Effector CD8-positive, alpha-beta T cell (primary cell): ENCODE measurements at regions not wholly inside any gene's neighbourhood (a gene's known extent, or its start where the extent isn't known, plus 50 kb on each side); places are given as distances from the start of the nearest gene placed in this dataset.

ENCODE experiments used
- DNase-seq: peaks from one replicate; lab custom pipeline; 2025; lab: John Stamatoyannopoulos, UW

DNA sequence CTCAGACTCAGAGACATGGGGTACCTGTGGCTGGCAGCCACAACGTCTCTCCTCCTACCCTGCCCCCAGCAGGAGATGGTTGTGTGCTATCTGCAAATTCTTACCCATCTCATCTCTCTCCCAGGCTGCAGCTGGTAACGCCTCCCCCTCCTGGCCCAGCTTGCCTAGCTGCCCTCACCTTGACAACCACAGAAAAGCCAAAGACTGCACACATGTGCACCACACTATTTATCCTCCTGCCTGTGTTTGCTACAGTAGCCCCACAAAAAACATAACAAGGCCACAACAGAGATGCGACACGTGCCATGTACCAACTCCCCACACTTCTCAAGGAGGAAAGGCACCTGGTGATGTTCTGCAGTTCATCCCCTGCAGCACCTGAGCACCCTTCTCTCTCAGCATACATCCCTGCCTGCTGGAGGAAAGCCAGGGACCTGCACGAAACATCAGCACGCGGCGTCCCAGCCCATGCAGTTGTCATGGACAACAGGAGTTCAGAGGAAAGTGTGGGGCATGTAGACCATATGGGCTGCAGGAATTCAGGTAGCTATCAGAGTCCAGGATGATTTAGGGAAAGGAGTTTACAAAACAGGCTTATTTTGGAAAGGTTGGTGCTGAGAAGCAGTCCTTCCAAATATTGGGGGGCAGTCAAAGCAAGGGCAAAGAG, 168.7 kb downstream of the C5orf15 start:
- no peak for DNase-seq

DNA sequence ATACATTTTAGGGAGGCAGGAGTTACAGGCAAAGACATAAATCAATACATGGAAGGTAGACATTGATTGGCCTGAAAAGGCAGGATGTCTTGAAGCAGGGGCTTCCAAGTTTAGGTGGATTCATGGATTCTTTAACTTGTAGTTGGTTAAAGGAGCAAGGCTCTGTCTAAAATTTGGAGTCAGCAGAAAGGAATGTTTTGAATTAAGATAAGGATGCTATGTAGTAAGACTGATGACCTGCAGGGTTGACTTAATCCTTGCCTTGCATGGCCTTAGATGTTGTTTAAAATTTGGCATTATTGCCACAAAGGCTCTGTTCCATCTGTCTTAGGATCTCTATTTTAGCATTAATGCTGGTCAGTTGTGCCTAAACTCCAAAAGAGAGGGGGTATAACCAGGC, 171.3 kb downstream of the C5orf15 start:
- no peak for DNase-seq

DNA sequence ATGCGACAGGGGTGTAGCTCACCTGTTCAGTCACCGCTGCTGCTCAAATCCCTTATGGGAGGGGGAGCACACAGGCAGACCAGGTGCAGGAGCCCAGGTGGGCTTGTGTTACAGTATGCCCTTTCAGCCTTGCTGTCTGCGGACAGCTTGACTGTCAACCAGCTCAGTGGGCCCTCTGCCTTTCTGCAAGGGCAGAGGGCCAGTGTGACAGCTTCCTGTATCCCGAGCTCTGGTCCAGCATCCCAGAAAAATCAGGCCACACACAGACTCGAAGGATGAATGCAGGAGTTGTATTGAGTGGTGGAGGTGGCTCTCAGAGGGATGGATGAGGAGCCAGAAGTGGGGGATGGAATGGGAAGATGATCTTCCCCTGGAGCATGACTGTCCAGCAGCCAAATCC, 172.2 kb downstream of the C5orf15 start:
- no peak for DNase-seq

GRCh38 chr5:133794771-133795415, 173.5 kb downstream of the C5orf15 start:
- no peak for DNase-seq

GRCh38 chr5:133793756-133794465, 174.5 kb downstream of the C5orf15 start:
- no peak for DNase-seq

GRCh38 chr5:133792655-133793054, 175.8 kb downstream of the C5orf15 start:
- no peak for DNase-seq

DNA sequence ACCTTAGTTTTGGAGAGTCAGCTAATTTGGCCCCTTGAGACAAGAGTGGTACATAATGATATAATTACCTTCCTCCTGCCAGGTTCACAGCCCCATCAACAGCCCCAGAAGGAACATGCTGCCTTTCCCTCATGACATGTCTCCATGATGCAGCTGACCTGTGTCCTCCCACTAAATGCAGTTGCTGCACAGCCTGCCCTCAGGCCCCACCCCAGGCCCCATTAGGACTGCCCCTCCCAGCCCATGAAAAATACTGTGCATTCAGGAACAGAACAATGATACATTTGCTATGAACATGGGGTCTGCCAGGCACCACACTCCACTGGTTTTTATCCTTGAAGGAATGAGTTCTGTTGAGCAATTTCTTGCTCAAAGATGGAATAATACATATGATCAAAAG, 176.4 kb downstream of the C5orf15 start:
- no peak for DNase-seq

DNA sequence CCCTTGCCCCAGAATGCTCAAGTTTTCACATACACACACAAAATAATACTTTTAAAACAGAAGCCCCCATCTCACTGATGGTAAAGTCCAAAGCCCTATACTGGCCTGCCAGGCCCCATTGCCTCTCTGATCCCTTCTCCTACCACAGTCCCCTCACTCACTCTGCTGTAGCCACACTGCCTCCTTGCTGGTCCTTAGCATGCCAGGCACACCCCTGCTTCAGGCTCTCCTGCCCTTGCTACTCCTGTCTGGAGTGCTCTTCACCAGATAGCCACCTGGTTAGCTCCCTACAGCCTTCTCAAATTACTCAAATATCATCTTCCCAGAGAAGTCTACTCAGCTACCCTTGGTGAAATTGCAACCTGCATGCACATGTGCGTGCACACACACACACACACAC, 177.5 kb downstream of the C5orf15 start:
- DNase-seq: no peak

GRCh38 chr5:133789428-133789827, 177.1 kb upstream of the FSTL4 start:
- no peak for DNase-seq

- no peak for DNase-seq
Measured at GRCh38 chr5:133788121-133788520, 175.8 kb upstream of the FSTL4 start.

GRCh38 chr5:133786420-133786819, 174.1 kb upstream of the FSTL4 start:
- DNase-seq: no peak

- DNase-seq: no peak
Measured at GRCh38 chr5:133785182-133785581, 172.8 kb upstream of the FSTL4 start.

GRCh38 chr5:133783481-133783880, 171.1 kb upstream of the FSTL4 start:
- DNase-seq: no peak

DNA sequence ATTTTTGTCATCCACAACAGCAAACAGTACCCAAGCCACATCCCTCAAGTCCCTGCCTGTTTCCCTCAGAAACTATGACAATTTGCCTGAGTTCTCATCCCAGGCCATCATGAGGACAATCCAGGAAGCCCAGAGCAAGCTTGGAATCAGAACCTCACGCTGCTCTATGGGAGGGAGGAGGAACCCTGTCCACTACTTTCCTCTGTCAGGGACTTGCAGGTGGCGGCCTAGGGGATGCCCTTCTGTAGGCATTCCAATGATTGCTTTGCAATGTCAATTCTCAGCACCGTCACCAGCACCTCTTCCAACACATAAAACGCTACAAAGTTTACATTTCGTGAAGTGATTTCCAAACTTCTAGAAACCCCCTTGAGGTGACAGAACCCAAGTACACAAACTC, 170.4 kb upstream of the FSTL4 start:
- no peak for DNase-seq

GRCh38 chr5:133781436-133782225, 169.3 kb upstream of the FSTL4 start:
- no peak for DNase-seq

GRCh38 chr5:133780619-133781280, 168.4 kb upstream of the FSTL4 start:
- no peak for DNase-seq

- DNase-seq: no peak
Measured at GRCh38 chr5:133779828-133780475, 167.6 kb upstream of the FSTL4 start.

- DNase-seq: no peak
Measured at GRCh38 chr5:133778636-133779035, 166.3 kb upstream of the FSTL4 start.

DNA sequence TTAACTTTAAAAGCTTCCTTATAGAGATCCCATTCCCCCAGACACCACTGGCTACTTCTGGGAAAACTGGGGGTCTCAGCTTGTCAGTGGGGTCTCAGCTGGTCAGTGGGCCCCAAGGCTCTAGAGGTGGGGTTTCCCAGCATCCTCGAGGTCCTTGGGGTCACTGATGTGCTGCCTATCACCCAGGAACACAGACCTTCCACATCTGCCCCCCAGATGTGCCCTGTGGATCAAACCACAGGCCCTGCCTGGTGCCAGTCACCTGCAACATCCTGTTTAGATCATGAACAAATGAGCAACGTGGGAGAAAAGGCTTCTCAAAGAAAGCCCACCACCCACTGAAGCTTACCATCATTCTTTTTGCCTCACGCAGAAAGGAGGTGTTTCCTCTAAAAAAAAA, 165.6 kb upstream of the FSTL4 start:
- DNase-seq: no peak

- no peak for DNase-seq
Measured at GRCh38 chr5:133775584-133776304, 163.4 kb upstream of the FSTL4 start.
